WTC11 (cell line): ENCODE measurements at regions not wholly inside any gene's neighbourhood (a gene's known extent, or its start where the extent isn't known, plus 50 kb on each side); places are given as distances from the start of the nearest gene placed in this dataset.
A peak's percentile ranks its signal among the peaks of the same experiment; 100 is the strongest.

Experiments
- ATAC-seq: fragments of 200-7000 bp; cut with Tn5 transposase; 2 replicates; pipeline ENCODE4 v1.10.0; 2021; ENCODE audit warnings: mild to moderate bottlenecking, moderate library complexity
- CTCF ChIA-PET: fragments of 300-600 bp; sonication (Branson Sonifier 250); formaldehyde crosslinking; loops from one replicate; lab custom pipeline; 2021; ENCODE audit warnings: antibody characterized with exemption; lab: Charles Lee
- POLR2A ChIA-PET: fragments of 350-600 bp; sonication (Branson Sonifier 250); formaldehyde crosslinking; loops from one replicate; lab custom pipeline; 2021; ENCODE audit warnings: antibody characterized with exemption; lab: Charles Lee
- DNase-seq: peaks from one replicate; pipeline ENCODE4 v3.0.0; 2021; ENCODE audit warnings: low spot score
- H3K27ac Mint-ChIP-seq: 2 replicates; pipeline ENCODE4 v1.8.0; 2021; ENCODE audit warnings: mixed read lengths
- H3K27me3 Mint-ChIP-seq: 2 replicates; pipeline ENCODE4 v1.8.0; 2021; ENCODE audit warnings: low read depth, mild to moderate bottlenecking, moderate library complexity, mixed read lengths
- H3K36me3 Mint-ChIP-seq: 2 replicates; pipeline ENCODE4 v1.8.0; 2021; ENCODE audit warnings: mixed read lengths
- H3K4me1 Mint-ChIP-seq: 2 replicates; pipeline ENCODE4 v1.8.0; 2022; ENCODE audit warnings: mixed read lengths
- H3K4me3 Mint-ChIP-seq: 2 replicates; pipeline ENCODE4 v1.8.0; 2021; ENCODE audit warnings: mild to moderate bottlenecking, moderate library complexity, mixed read lengths
- H3K9me3 Mint-ChIP-seq: 2 replicates; pipeline ENCODE4 v1.8.0; 2021; ENCODE audit warnings: mixed read lengths
- EMX1 ChIP-seq: fragments of 250-450 bp; sonication (Bioruptor Pico); IDR thresholded peaks from 2 replicates; pipeline ENCODE4 v1.8.0; 2021; ENCODE audit warnings: mild to moderate bottlenecking
- HMGA2 ChIP-seq: fragments of 250-450 bp; sonication (Bioruptor Pico); IDR thresholded peaks from 2 replicates; pipeline ENCODE4 v1.4.0; 2021; ENCODE audit warnings: mild to moderate bottlenecking, moderate library complexity
- NFATC4 ChIP-seq: fragments of 250-450 bp; sonication (Bioruptor Pico); IDR thresholded peaks from 2 replicates; pipeline ENCODE4 v1.9.0; 2021; ENCODE audit warnings: mild to moderate bottlenecking
- NFYB ChIP-seq: sonication (generic); formaldehyde crosslinking; conservative IDR thresholded peaks from 2 replicates; pipeline ENCODE4 v1.8.0; 2022; ENCODE audit warnings: low read depth, missing genetic modification reagents
- PRRX2 ChIP-seq: fragments of 250-450 bp; sonication (Bioruptor Pico); IDR thresholded peaks from 2 replicates; pipeline ENCODE4 v1.8.0; 2021; ENCODE audit warnings: mild to moderate bottlenecking
- RELA ChIP-seq: sonication (generic); formaldehyde crosslinking; IDR thresholded peaks from 2 replicates; pipeline ENCODE4 v1.8.1; 2022; ENCODE audit warnings: missing genetic modification reagents, mild to moderate bottlenecking, borderline replicate concordance
- SMAD3 ChIP-seq: sonication (generic); formaldehyde crosslinking; IDR thresholded peaks from 2 replicates; pipeline ENCODE4 v1.8.0; 2022; ENCODE audit warnings: missing genetic modification reagents, mild to moderate bottlenecking, borderline replicate concordance
- TCF7 ChIP-seq: sonication (generic); formaldehyde crosslinking; IDR thresholded peaks from 2 replicates; pipeline ENCODE4 v1.8.0; 2022; ENCODE audit warnings: mild to moderate bottlenecking, low read depth, missing genetic modification reagents, moderate library complexity
- ZNF138 ChIP-seq: sonication (generic); formaldehyde crosslinking; conservative IDR thresholded peaks from 2 replicates; pipeline ENCODE4 v1.8.1; 2022; ENCODE audit warnings: mild to moderate bottlenecking, moderate library complexity, missing genetic modification reagents
- ZNF219 ChIP-seq: sonication (generic); formaldehyde crosslinking; IDR thresholded peaks from 2 replicates; pipeline ENCODE4 v1.8.0; 2023; ENCODE audit warnings: missing genetic modification reagents, mild to moderate bottlenecking, borderline replicate concordance
- ZNF317 ChIP-seq: sonication (generic); formaldehyde crosslinking; IDR thresholded peaks from 2 replicates; pipeline ENCODE4 v1.8.1; 2023; ENCODE audit warnings: low read depth, mild to moderate bottlenecking, moderate library complexity, missing genetic modification reagents, borderline replicate concordance
- ZNF396 ChIP-seq: fragments of 250-450 bp; sonication (Bioruptor Pico); IDR thresholded peaks from 2 replicates; pipeline ENCODE4 v1.8.0; 2021; ENCODE audit warnings: mild to moderate bottlenecking, moderate library complexity, borderline replicate concordance
- ZNF671 ChIP-seq: fragments of 250-450 bp; sonication (Bioruptor Pico); IDR thresholded peaks from 2 replicates; pipeline ENCODE4 v1.8.0; 2021; ENCODE audit warnings: mild to moderate bottlenecking
- TF ChIP-seq, protein P1 (sequence below): fragments of 250-450 bp; sonication (Bioruptor Pico); IDR thresholded peaks from 2 replicates; pipeline ENCODE4 v1.9.0; 2021; ENCODE audit warnings: moderate library complexity, mild to moderate bottlenecking, inconsistent platforms, borderline replicate concordance
- TF ChIP-seq, protein P2 (sequence below): fragments of 250-450 bp; sonication (Bioruptor Pico); IDR thresholded peaks from 2 replicates; pipeline ENCODE4 v1.9.0; 2021; ENCODE audit warnings: mild to moderate bottlenecking
- TF ChIP-seq, protein P3 (sequence below): sonication (generic); formaldehyde crosslinking; IDR thresholded peaks from 2 replicates; pipeline ENCODE4 v1.8.1; 2023; ENCODE audit warnings: mild to moderate bottlenecking, missing genetic modification reagents, moderate library complexity
- TF ChIP-seq, protein P4 (sequence below): sonication (generic); formaldehyde crosslinking; IDR thresholded peaks from 2 replicates; pipeline ENCODE4 v1.8.0; 2022; ENCODE audit warnings: mild to moderate bottlenecking, missing genetic modification reagents
- TF ChIP-seq, protein P5 (sequence below): fragments of 250-450 bp; sonication (Bioruptor Pico); IDR thresholded peaks from 2 replicates; pipeline ENCODE4 v2.1.2; 2022; ENCODE audit warnings: mild to moderate bottlenecking, moderate library complexity
- TF ChIP-seq, protein P6 (sequence below): sonication (generic); formaldehyde crosslinking; IDR thresholded peaks from 2 replicates; pipeline ENCODE4 v1.8.0; 2022; ENCODE audit warnings: mild to moderate bottlenecking, missing genetic modification reagents
- TF ChIP-seq, protein P7 (sequence below): sonication (generic); formaldehyde crosslinking; IDR thresholded peaks from 2 replicates; pipeline ENCODE4 v1.8.0; 2022; ENCODE audit warnings: mild to moderate bottlenecking, missing genetic modification reagents
- TF ChIP-seq, protein P8 (sequence below): sonication (generic); formaldehyde crosslinking; IDR thresholded peaks from 2 replicates; pipeline ENCODE4 v1.8.1; 2022; ENCODE audit warnings: mild to moderate bottlenecking, moderate library complexity, missing genetic modification reagents

DNA sequence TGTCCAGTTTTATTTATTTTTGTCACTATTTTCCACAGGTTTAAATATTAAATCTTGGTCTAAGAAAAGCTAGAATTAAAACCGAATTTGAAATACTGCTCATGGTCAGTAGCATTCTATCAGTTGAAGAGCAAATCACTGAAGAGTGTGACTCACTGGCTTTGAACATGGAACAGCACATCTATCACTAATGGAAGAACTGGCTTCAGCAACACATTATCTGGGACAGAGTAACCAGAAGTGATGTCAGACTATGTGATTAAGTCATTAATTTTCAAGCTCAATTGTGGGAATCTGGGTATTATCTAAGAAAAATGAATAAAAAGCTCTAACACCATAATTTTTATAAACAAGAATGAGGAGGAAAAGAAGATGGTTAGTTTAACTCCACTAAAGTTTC, 527.5 kb downstream of the TMTC2 start:
- ChIA-PET CTCF (no interaction called here), POLR2A (no interaction called here)
- H3K4me3 Mint-ChIP-seq = no peak overlapping the region
- TF ChIP-seq, protein P1, sequence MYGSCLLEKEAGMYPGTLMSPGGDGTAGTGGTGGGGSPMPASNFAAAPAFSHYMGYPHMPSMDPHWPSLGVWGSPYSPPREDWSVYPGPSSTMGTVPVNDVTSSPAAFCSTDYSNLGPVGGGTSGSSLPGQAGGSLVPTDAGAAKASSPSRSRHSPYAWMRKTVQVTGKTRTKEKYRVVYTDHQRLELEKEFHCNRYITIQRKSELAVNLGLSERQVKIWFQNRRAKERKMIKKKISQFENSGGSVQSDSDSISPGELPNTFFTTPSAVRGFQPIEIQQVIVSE (CRISPR knock-in tag) = no peak
- TF ChIP-seq RELA (CRISPR knock-in tag) = no peak
- TF ChIP-seq, protein P2, sequence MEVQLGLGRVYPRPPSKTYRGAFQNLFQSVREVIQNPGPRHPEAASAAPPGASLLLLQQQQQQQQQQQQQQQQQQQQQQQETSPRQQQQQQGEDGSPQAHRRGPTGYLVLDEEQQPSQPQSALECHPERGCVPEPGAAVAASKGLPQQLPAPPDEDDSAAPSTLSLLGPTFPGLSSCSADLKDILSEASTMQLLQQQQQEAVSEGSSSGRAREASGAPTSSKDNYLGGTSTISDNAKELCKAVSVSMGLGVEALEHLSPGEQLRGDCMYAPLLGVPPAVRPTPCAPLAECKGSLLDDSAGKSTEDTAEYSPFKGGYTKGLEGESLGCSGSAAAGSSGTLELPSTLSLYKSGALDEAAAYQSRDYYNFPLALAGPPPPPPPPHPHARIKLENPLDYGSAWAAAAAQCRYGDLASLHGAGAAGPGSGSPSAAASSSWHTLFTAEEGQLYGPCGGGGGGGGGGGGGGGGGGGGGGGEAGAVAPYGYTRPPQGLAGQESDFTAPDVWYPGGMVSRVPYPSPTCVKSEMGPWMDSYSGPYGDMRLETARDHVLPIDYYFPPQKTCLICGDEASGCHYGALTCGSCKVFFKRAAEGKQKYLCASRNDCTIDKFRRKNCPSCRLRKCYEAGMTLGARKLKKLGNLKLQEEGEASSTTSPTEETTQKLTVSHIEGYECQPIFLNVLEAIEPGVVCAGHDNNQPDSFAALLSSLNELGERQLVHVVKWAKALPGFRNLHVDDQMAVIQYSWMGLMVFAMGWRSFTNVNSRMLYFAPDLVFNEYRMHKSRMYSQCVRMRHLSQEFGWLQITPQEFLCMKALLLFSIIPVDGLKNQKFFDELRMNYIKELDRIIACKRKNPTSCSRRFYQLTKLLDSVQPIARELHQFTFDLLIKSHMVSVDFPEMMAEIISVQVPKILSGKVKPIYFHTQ (CRISPR knock-in tag) = no peak
- no peak for TF ChIP-seq EMX1 (CRISPR knock-in tag)
- no peak for TF ChIP-seq ZNF396 (CRISPR knock-in tag)
- no peak for TF ChIP-seq HMGA2 (CRISPR knock-in tag)
- TF ChIP-seq, protein P3, sequence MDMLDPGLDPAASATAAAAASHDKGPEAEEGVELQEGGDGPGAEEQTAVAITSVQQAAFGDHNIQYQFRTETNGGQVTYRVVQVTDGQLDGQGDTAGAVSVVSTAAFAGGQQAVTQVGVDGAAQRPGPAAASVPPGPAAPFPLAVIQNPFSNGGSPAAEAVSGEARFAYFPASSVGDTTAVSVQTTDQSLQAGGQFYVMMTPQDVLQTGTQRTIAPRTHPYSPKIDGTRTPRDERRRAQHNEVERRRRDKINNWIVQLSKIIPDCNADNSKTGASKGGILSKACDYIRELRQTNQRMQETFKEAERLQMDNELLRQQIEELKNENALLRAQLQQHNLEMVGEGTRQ (CRISPR knock-in tag) = no peak
- TF ChIP-seq, all 79 proteins: peak for 0
- no peak for ATAC-seq
- no peak for DNase-seq
- H3K27me3 Mint-ChIP-seq = peaks cover 30% of the 10 kb centered on the region
- no peaks in the 10 kb centered on the region for H3K36me3 Mint-ChIP-seq
- H3K27ac Mint-ChIP-seq = no peak overlapping the region
- H3K9me3 Mint-ChIP-seq = no peaks in the 10 kb centered on the region
- peaks cover 15% of the 10 kb centered on the region for H3K4me1 Mint-ChIP-seq

DNA sequence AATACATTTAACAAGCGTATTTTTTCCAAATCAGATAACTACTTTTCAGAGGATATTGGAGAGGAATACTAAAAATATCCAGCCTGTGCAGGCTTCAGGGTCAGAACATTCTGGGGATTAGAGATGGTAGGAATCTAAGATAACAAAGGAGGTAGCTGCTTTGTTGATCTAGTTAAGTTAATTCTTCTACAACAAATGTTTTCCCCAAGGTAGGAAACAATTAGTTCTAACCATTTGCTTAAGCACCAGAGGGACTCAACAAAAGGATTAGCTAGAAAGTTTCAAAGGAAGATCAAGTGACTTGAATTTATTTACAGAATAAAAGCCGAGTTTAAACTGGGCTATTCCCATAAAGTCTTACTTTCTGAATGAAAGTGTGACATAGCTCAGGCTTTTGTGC, 524.2 kb downstream of the TMTC2 start:
- ChIA-PET POLR2A (no interaction called here), CTCF (no interaction called here)
- Mint-ChIP-seq H3K9me3 (no peaks in the 10 kb centered on the region; the same call in 1 of the 2 replicates), H3K27ac (peak overlapping the region; percentile 17; the same call in 1 of the 2 replicates), H3K4me3 (no peak overlapping the region), H3K27me3 (peaks cover 36% of the 10 kb centered on the region), H3K36me3 (peaks cover 3% of the 10 kb centered on the region; the same call in 1 of the 2 replicates), H3K4me1 (peaks cover 15% of the 10 kb centered on the region)
- ATAC-seq (peak; percentile 72), DNase-seq (no peak)
- TF ChIP-seq, protein P4, sequence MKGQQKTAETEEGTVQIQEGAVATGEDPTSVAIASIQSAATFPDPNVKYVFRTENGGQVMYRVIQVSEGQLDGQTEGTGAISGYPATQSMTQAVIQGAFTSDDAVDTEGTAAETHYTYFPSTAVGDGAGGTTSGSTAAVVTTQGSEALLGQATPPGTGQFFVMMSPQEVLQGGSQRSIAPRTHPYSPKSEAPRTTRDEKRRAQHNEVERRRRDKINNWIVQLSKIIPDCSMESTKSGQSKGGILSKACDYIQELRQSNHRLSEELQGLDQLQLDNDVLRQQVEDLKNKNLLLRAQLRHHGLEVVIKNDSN (CRISPR knock-in tag) = no peak
- TF ChIP-seq, protein P5, sequence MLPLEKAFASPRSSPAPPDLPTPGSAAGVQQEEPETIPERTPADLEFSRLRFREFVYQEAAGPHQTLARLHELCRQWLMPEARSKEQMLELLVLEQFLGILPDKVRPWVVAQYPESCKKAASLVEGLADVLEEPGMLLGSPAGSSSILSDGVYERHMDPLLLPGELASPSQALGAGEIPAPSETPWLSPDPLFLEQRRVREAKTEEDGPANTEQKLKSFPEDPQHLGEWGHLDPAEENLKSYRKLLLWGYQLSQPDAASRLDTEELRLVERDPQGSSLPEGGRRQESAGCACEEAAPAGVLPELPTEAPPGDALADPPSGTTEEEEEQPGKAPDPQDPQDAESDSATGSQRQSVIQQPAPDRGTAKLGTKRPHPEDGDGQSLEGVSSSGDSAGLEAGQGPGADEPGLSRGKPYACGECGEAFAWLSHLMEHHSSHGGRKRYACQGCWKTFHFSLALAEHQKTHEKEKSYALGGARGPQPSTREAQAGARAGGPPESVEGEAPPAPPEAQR = no peak
- TF ChIP-seq, protein P1 (CRISPR knock-in tag) = no peak
- TF ChIP-seq ZNF671 (CRISPR knock-in tag) (no peak), ZNF138 (CRISPR knock-in tag) (no peak), SMAD3 (CRISPR knock-in tag) (no peak), NFYB (no peak), TCF7 (CRISPR knock-in tag) (no peak), PRRX2 (no peak), ZNF219 (no peak), ZNF317 (no peak), NFATC4 (CRISPR knock-in tag) (no peak)
- TF ChIP-seq, protein P6, sequence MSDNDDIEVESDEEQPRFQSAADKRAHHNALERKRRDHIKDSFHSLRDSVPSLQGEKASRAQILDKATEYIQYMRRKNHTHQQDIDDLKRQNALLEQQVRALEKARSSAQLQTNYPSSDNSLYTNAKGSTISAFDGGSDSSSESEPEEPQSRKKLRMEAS (CRISPR knock-in tag) = no peak
- TF ChIP-seq, protein P7, sequence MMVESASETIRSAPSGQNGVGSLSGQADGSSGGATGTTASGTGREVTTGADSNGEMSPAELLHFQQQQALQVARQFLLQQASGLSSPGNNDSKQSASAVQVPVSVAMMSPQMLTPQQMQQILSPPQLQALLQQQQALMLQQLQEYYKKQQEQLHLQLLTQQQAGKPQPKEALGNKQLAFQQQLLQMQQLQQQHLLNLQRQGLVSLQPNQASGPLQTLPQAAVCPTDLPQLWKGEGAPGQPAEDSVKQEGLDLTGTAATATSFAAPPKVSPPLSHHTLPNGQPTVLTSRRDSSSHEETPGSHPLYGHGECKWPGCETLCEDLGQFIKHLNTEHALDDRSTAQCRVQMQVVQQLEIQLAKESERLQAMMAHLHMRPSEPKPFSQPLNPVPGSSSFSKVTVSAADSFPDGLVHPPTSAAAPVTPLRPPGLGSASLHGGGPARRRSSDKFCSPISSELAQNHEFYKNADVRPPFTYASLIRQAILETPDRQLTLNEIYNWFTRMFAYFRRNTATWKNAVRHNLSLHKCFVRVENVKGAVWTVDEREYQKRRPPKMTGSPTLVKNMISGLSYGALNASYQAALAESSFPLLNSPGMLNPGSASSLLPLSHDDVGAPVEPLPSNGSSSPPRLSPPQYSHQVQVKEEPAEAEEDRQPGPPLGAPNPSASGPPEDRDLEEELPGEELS (CRISPR knock-in tag) = no peak
- TF ChIP-seq, protein P8, sequence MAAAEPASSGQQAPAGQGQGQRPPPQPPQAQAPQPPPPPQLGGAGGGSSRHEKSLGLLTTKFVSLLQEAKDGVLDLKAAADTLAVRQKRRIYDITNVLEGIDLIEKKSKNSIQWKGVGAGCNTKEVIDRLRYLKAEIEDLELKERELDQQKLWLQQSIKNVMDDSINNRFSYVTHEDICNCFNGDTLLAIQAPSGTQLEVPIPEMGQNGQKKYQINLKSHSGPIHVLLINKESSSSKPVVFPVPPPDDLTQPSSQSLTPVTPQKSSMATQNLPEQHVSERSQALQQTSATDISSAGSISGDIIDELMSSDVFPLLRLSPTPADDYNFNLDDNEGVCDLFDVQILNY (CRISPR knock-in tag) = no peak
